ENCODE measurements at regions not wholly inside any gene's neighbourhood (a gene's known extent, or its start where the extent isn't known, plus 50 kb on each side); places are given as distances from the start of the nearest gene placed in this dataset.
"Not testable (repeated sequence)": the region's sequence is repeated elsewhere in the genome, so short reads cannot be mapped to it uniquely, and the experiment has no call there.

GRCh38 chr6:113701552-113702254, 155.4 kb upstream of the MARCKS start:
- DNase-seq, result no peak

- DNase-seq, result no peak
Observed at GRCh38 chr6:113707194-113707593, 150.0 kb upstream of the MARCKS start.

- DNase-seq, result no peak
Observed at GRCh38 chr6:113709936-113710509, 147.1 kb upstream of the MARCKS start.

- no peak for DNase-seq
Observed at GRCh38 chr6:113713665-113714064, 143.5 kb upstream of the MARCKS start.

GRCh38 chr6:113718588-113718987, 138.6 kb upstream of the MARCKS start:
- no peak for DNase-seq

- no peak for DNase-seq
Observed at GRCh38 chr6:113719064-113719463, 138.1 kb upstream of the MARCKS start.

GRCh38 chr6:113719545-113719944, 137.6 kb upstream of the MARCKS start:
- no peak for DNase-seq

GRCh38 chr6:113723182-113723581, 134.0 kb upstream of the MARCKS start:
- peak; percentile 17 for DNase-seq

GRCh38 chr6:113724927-113725326, 132.2 kb upstream of the MARCKS start:
- not testable (repeated sequence) for DNase-seq

- DNase-seq, result no peak
Observed at GRCh38 chr6:113731541-113731940, 125.6 kb upstream of the MARCKS start.

- DNase-seq, result peak; percentile 22
Observed at GRCh38 chr6:113732384-113732966, 124.7 kb upstream of the MARCKS start.

GRCh38 chr6:113733381-113733780, 123.8 kb upstream of the MARCKS start:
- DNase-seq, result peak; percentile 22

GRCh38 chr6:113734982-113735381, 122.2 kb upstream of the MARCKS start:
- DNase-seq, result no peak

GRCh38 chr6:113735491-113735890, 121.7 kb upstream of the MARCKS start:
- no peak for DNase-seq

GRCh38 chr6:113736978-113737377, 120.2 kb upstream of the MARCKS start:
- no peak for DNase-seq

- no peak for DNase-seq
Observed at GRCh38 chr6:113739041-113739655, 118.0 kb upstream of the MARCKS start.

- DNase-seq, result no peak
Observed at GRCh38 chr6:113741651-113742050, 115.5 kb upstream of the MARCKS start.

GRCh38 chr6:113742342-113742741, 114.8 kb upstream of the MARCKS start:
- no peak for DNase-seq

- no peak for DNase-seq
Observed at GRCh38 chr6:113744861-113745260, 112.3 kb upstream of the MARCKS start.

GRCh38 chr6:113750151-113750855, 106.8 kb upstream of the MARCKS start:
- no peak for DNase-seq

GRCh38 chr6:113754291-113754690, 102.9 kb upstream of the MARCKS start:
- no peak for DNase-seq

Measured in renal pelvis (tissue), 1 donor.